ENCODE measurements at regions not wholly inside any gene's neighbourhood (a gene's known extent, or its start where the extent isn't known, plus 50 kb on each side); places are given as distances from the start of the nearest gene placed in this dataset.

- H4K8ac ChIP-seq (ENCODE audit: low read length): no peak overlapping the region
Observed at GRCh38 chr9:126218359-126219125, 108.1 kb upstream of the MVB12B start.

GRCh38 chr9:126219166-126219565 lies 107.5 kb upstream of the MVB12B start:
- no peak overlapping the region for H3K18ac ChIP-seq (ENCODE audit: low read depth in 1 of 2, low read length in 2 of 2)
- H2BK5ac ChIP-seq (ENCODE audit: low read depth, low read length, poor library complexity, severe bottlenecking): no peak overlapping the region
- no peak overlapping the region for H4K8ac ChIP-seq (ENCODE audit: low read length)
- H3K23ac ChIP-seq (ENCODE audit: low read length in 2 of 2): no peak overlapping the region
- no peak overlapping the region for H3K14ac ChIP-seq (ENCODE audit: low read length in 2 of 2)
- no peaks in the 10 kb centered on the region for H3K79me1 ChIP-seq (replicated peaks; ENCODE audit: low read length, poor library complexity, severe bottlenecking)
- DNase-seq: no peak
- H3K4me3 ChIP-seq (ENCODE audit: insufficient read depth in 1 of 2, low read depth in 1 of 2, low read length in 2 of 2): no peak overlapping the region
- H4K91ac ChIP-seq (ENCODE audit: low read length): no peak overlapping the region
- no peak overlapping the region for H3K4ac ChIP-seq (ENCODE audit: low read depth in 1 of 2, low read length in 2 of 2)
- WGBS: 68% methylated on average over 2 of the region's 2 CpGs
- no peak overlapping the region for H3K4me2 ChIP-seq (ENCODE audit: low read length, poor library complexity, severe bottlenecking)
- no peak overlapping the region for H2BK15ac ChIP-seq (ENCODE audit: low read depth, poor library complexity, severe bottlenecking)
- H2AK5ac ChIP-seq (ENCODE audit: low read length, severe bottlenecking): no peak overlapping the region
- no peaks in the 10 kb centered on the region for H3K4me1 ChIP-seq (ENCODE audit: control insufficient read depth, insufficient read depth, low read depth, low read length)
- H2AFZ ChIP-seq (ENCODE audit: low read depth, low read length): no peak overlapping the region
- H3K27ac ChIP-seq (ENCODE audit: low read length, poor library complexity, severe bottlenecking): no peak overlapping the region
- peaks cover 35% of the 10 kb centered on the region for H3K9me3 ChIP-seq (ENCODE audit: control insufficient read depth, low read length)
- H3K9ac ChIP-seq (ENCODE audit: low read length): no peak overlapping the region
- H3K27me3 ChIP-seq (ENCODE audit: control insufficient read depth in 1 of 2, insufficient read depth in 1 of 2, low read length in 2 of 2): peaks cover 50 to 56% of the 10 kb centered on the region in 2 experiments
- no peak overlapping the region for H2BK120ac ChIP-seq (ENCODE audit: low read depth, low read length)
- H2BK12ac ChIP-seq (ENCODE audit: low read length in 2 of 2): no peak overlapping the region
- no peaks in the 10 kb centered on the region for H3K36me3 ChIP-seq (ENCODE audit: control insufficient read depth in 1 of 2, insufficient read depth in 2 of 2, low read depth in 1 of 2, low read length in 2 of 2)

More at GRCh38 chr9:126218359-126219125, 108.1 kb upstream of the MVB12B start:
- Histone ChIP-seq H3K4me2 (ENCODE audit: low read length, poor library complexity, severe bottlenecking) (no peak overlapping the region), H3K9ac (ENCODE audit: low read length) (no peak overlapping the region), H2BK15ac (ENCODE audit: low read depth, poor library complexity, severe bottlenecking) (no peak overlapping the region), H2BK12ac (ENCODE audit: low read length in 2 of 2) (no peak overlapping the region), H3K9me3 (ENCODE audit: control insufficient read depth, low read length) (peaks cover 41% of the 10 kb centered on the region), H3K23ac (ENCODE audit: low read length in 2 of 2) (no peak overlapping the region), H2BK120ac (ENCODE audit: low read depth, low read length) (no peak overlapping the region), H2AFZ (ENCODE audit: low read depth, low read length) (no peak overlapping the region), H3K27me3 (ENCODE audit: control insufficient read depth in 1 of 2, insufficient read depth in 1 of 2, low read length in 2 of 2) (peaks cover 44 to 49% of the 10 kb centered on the region in 2 experiments), H2BK5ac (ENCODE audit: low read depth, low read length, poor library complexity, severe bottlenecking) (no peak overlapping the region), H4K91ac (ENCODE audit: low read length) (no peak overlapping the region), H3K4me3 (ENCODE audit: insufficient read depth in 1 of 2, low read depth in 1 of 2, low read length in 2 of 2) (no peak overlapping the region), H3K79me1 (replicated peaks; ENCODE audit: low read length, poor library complexity, severe bottlenecking) (no peaks in the 10 kb centered on the region), H3K4me1 (ENCODE audit: control insufficient read depth, insufficient read depth, low read depth, low read length) (no peaks in the 10 kb centered on the region), H3K27ac (ENCODE audit: low read length, poor library complexity, severe bottlenecking) (no peak overlapping the region), H3K18ac (ENCODE audit: low read depth in 1 of 2, low read length in 2 of 2) (no peak overlapping the region), H3K4ac (ENCODE audit: low read depth in 1 of 2, low read length in 2 of 2) (no peak overlapping the region), H2AK5ac (ENCODE audit: low read length, severe bottlenecking) (no peak overlapping the region), H3K14ac (ENCODE audit: low read length in 2 of 2) (no peak overlapping the region), H3K36me3 (ENCODE audit: control insufficient read depth in 1 of 2, insufficient read depth in 2 of 2, low read depth in 1 of 2, low read length in 2 of 2) (no peaks in the 10 kb centered on the region)
- WGBS: 79% methylated on average over 10 of the region's 10 CpGs
- DNase-seq: no peak

- Histone ChIP-seq H2AK5ac (ENCODE audit: low read length, severe bottlenecking) (no peak overlapping the region), H2BK15ac (ENCODE audit: low read depth, poor library complexity, severe bottlenecking) (no peak overlapping the region), H3K27me3 (ENCODE audit: control insufficient read depth in 1 of 2, insufficient read depth in 1 of 2, low read length in 2 of 2) (peaks cover 55 to 61% of the 10 kb centered on the region in 2 experiments), H3K9ac (ENCODE audit: low read length) (no peak overlapping the region), H3K27ac (ENCODE audit: low read length, poor library complexity, severe bottlenecking) (no peak overlapping the region), H3K23ac (ENCODE audit: low read length in 2 of 2) (no peak overlapping the region), H2BK12ac (ENCODE audit: low read length in 2 of 2) (no peak overlapping the region), H3K36me3 (ENCODE audit: control insufficient read depth in 1 of 2, insufficient read depth in 2 of 2, low read depth in 1 of 2, low read length in 2 of 2) (no peaks in the 10 kb centered on the region), H2BK120ac (ENCODE audit: low read depth, low read length) (no peak overlapping the region), H3K4me1 (ENCODE audit: control insufficient read depth, insufficient read depth, low read depth, low read length) (no peaks in the 10 kb centered on the region), H3K79me1 (replicated peaks; ENCODE audit: low read length, poor library complexity, severe bottlenecking) (no peaks in the 10 kb centered on the region), H4K91ac (ENCODE audit: low read length) (no peak overlapping the region), H4K8ac (ENCODE audit: low read length) (no peak overlapping the region), H3K18ac (ENCODE audit: low read depth in 1 of 2, low read length in 2 of 2) (no peak overlapping the region), H3K14ac (ENCODE audit: low read length in 2 of 2) (no peak overlapping the region), H3K9me3 (ENCODE audit: control insufficient read depth, low read length) (peaks cover 30% of the 10 kb centered on the region), H3K4me3 (ENCODE audit: insufficient read depth in 1 of 2, low read depth in 1 of 2, low read length in 2 of 2) (no peak overlapping the region), H2BK5ac (ENCODE audit: low read depth, low read length, poor library complexity, severe bottlenecking) (no peak overlapping the region), H3K4ac (ENCODE audit: low read depth in 1 of 2, low read length in 2 of 2) (no peak overlapping the region), H2AFZ (ENCODE audit: low read depth, low read length) (no peak overlapping the region), H3K4me2 (ENCODE audit: low read length, poor library complexity, severe bottlenecking) (no peak overlapping the region)
- 71% methylated on average over 10 of the region's 11 CpGs for WGBS
- DNase-seq: no peak
Observed at GRCh38 chr9:126219648-126220063, 107.0 kb upstream of the MVB12B start.

GRCh38 chr9:126221480-126221879 lies 105.1 kb upstream of the MVB12B start:
- H2BK5ac ChIP-seq (ENCODE audit: low read depth, low read length, poor library complexity, severe bottlenecking): no peak overlapping the region
- H3K27me3 ChIP-seq (ENCODE audit: control insufficient read depth in 1 of 2, insufficient read depth in 1 of 2, low read length in 2 of 2): peaks cover 54 to 74% of the 10 kb centered on the region in 2 experiments
- H3K79me1 ChIP-seq (replicated peaks; ENCODE audit: low read length, poor library complexity, severe bottlenecking): no peaks in the 10 kb centered on the region
- no peaks in the 10 kb centered on the region for H3K4me1 ChIP-seq (ENCODE audit: control insufficient read depth, insufficient read depth, low read depth, low read length)
- H3K36me3 ChIP-seq (ENCODE audit: control insufficient read depth in 1 of 2, insufficient read depth in 2 of 2, low read depth in 1 of 2, low read length in 2 of 2): no peaks in the 10 kb centered on the region
- H2BK15ac ChIP-seq (ENCODE audit: low read depth, poor library complexity, severe bottlenecking): no peak overlapping the region
- peaks cover 25% of the 10 kb centered on the region for H3K9me3 ChIP-seq (ENCODE audit: control insufficient read depth, low read length)
- no peak overlapping the region for H3K14ac ChIP-seq (ENCODE audit: low read length in 2 of 2)
- no peak overlapping the region for H2BK120ac ChIP-seq (ENCODE audit: low read depth, low read length)
- no peak overlapping the region for H2AK5ac ChIP-seq (ENCODE audit: low read length, severe bottlenecking)
- H4K91ac ChIP-seq (ENCODE audit: low read length): no peak overlapping the region
- no peak for DNase-seq
- H2AFZ ChIP-seq (ENCODE audit: low read depth, low read length): no peak overlapping the region
- no peak overlapping the region for H3K9ac ChIP-seq (ENCODE audit: low read length)
- no peak overlapping the region for H3K4me2 ChIP-seq (ENCODE audit: low read length, poor library complexity, severe bottlenecking)
- no peak overlapping the region for H3K4ac ChIP-seq (ENCODE audit: low read depth in 1 of 2, low read length in 2 of 2)
- no peak overlapping the region for H3K18ac ChIP-seq (ENCODE audit: low read depth in 1 of 2, low read length in 2 of 2)
- WGBS: 77% methylated on average over 2 of the region's 2 CpGs
- H3K4me3 ChIP-seq (ENCODE audit: insufficient read depth in 1 of 2, low read depth in 1 of 2, low read length in 2 of 2): no peak overlapping the region
- H2BK12ac ChIP-seq (ENCODE audit: low read length in 2 of 2): no peak overlapping the region
- H3K23ac ChIP-seq (ENCODE audit: low read length in 2 of 2): no peak overlapping the region
- no peak overlapping the region for H3K27ac ChIP-seq (ENCODE audit: low read length, poor library complexity, severe bottlenecking)
- no peak overlapping the region for H4K8ac ChIP-seq (ENCODE audit: low read length)

Data from mesenchymal stem cell (in vitro differentiated cells and primary cell).